DMS153 treated with DMSO at 0.1 percent for 48 hours (cell line): ENCODE measurements at regions not wholly inside any gene's neighbourhood (a gene's known extent, or its start where the extent isn't known, plus 50 kb on each side); places are given as distances from the start of the nearest gene placed in this dataset.

ENCODE experiments used
- DNase-seq: peaks from one replicate; lab custom pipeline; 2025; ENCODE audit not compliant: unreplicated experiment; lab: John Stamatoyannopoulos, UW

DNA sequence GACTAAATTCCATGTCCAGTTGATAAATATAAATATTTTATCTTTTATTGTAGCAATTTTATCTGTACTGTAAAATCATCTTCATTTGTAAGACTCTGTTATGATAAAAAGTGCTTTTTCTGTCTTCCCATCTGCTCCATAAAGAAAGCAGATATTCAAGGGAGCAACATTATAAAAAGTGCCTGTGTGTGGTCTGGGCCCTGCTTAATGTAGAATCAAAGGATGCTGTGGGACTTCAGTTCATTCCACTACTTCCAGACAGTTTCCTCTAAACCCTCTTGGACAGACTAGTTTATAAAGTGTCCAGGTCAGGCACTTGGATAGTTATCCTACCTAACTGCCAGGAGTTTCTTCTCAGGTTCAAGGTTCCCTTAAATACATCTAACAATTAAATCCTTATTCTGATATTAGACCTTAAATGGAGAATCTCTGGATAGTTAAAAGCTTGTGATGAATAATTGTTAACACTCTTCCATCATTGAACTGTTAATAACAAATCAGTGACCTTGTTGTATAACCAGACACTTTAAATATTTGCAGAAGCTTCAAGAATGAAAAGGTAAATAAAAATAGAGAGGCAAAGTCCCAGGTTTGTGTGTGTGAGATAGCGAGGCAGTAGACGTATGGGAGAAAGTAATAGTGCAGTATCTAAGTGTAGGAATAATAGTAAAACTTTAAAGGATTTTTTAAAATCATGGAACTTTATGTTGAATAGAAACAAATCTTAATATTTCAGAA lies 237.5 kb upstream of the CTSO start:
- DNase-seq = no peak

DNA sequence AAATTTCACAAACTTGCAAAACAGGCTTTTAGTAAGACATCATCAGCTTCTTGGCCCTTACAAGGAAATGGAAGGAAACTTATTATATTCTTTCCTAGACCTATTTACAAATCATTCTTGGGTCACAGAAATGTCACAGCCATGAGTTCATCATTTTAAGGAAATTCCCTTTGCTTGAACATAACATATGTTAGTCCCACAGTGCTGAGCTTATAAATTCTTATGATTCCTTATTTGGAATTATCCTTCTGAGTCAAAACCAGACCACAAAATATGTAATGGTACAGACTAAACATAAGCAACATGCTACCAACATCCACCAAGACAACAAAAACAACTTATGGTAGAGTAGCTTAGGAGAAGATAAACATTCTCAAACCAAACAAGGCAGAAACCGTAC lies 236.9 kb upstream of the CTSO start:
- DNase-seq = no peak

- no peak for DNase-seq
Observed at GRCh38 chr4:156188596-156188995, 234.9 kb upstream of the CTSO start.

- DNase-seq = no peak
Observed at GRCh38 chr4:156186111-156186510, 232.4 kb upstream of the CTSO start.

- DNase-seq = no peak
Observed at GRCh38 chr4:156185514-156186055, 231.9 kb upstream of the CTSO start.

- DNase-seq = peak; percentile 27
Observed at GRCh38 chr4:156182269-156182668, 228.6 kb upstream of the CTSO start.

- DNase-seq = no peak
Observed at GRCh38 chr4:156177941-156178340, 224.3 kb upstream of the CTSO start.

DNA sequence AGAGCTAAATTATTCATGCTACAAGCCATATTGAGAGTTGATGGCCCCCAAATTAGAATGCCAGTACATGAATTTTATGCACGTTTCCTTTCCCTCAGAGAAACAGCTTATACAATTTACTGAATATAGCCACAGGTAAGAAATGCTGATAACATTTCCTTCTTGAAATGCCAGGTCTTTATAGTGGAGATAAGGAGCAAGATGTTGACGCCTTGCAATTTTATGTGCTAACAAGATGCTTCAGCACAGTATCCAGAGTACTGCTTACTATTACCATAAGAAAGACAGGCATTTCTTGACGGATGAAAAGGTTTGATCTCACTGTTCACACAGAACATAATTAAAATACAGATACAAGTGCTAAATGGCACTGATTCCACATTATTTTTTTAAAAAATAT lies 223.2 kb upstream of the CTSO start:
- no peak for DNase-seq

GRCh38 chr4:156173937-156174336 lies 220.3 kb upstream of the CTSO start:
- DNase-seq = no peak

- no peak for DNase-seq
Observed at GRCh38 chr4:156173486-156173885, 219.8 kb upstream of the CTSO start.

GRCh38 chr4:156169861-156170260 lies 216.2 kb upstream of the CTSO start:
- no peak for DNase-seq

DNA sequence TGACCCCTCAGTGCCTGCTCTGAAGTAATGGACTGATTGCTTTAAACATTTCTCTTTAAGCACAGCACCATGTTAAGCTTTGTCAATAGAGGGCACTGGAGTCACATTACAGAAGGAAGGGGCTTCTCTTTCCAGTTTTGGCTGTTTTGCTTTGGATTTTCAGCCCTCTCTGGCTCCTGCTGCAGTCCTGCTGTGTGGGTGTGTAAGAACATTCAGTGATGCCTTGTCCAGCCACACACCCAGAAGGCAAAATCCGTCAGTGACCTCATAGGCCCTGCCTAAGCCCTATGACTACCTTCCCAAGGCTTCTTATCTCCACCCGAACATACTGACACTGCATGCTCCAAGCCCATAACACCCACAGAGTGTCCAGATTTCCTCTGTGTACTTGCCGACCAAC lies 215.3 kb upstream of the CTSO start:
- peak; percentile 20 for DNase-seq

DNA sequence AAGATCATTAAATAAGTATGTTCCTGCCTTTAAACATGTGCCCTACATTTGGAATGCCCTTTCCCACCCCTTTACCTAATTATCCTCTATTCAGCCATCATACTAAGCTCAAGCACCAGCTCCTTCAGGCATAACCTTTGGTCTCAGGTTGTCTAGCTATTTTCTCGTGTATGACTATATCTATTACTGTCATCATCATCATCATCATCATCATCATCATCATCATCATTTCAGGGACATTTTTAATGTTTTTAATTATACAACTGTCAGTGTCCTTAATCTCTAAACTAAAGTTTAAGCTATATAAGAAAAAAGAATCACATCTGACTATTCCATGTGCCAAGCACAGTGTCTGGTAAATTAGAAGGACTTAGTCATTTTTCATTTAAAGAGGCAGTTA lies 214.6 kb upstream of the CTSO start:
- no peak for DNase-seq

DNA sequence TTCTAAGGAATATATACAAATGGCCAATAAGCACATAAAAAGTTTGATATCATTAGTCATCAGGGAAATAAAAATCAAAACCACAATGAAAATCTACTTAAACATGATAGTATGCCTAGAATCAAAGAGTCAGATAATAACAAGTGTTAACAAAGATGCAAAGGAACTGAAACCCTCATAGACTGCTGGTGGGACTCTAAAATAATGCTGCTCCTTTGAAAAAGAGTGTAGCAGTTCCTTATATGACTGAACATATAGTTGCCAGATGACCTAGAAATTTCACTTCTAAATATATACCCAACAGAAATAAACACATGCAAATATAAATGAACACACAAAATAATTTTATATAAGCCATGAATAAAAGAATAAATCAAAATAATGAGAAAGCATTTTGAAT lies 205.1 kb upstream of the CTSO start:
- DNase-seq = no peak

- no peak for DNase-seq
Observed at GRCh38 chr4:156154978-156155377, 201.3 kb upstream of the CTSO start.

- no peak for DNase-seq
Observed at GRCh38 chr4:156146571-156146970, 192.9 kb upstream of the CTSO start.

- no peak for DNase-seq
Observed at GRCh38 chr4:156144961-156145360, 191.3 kb upstream of the CTSO start.

- DNase-seq = no peak
Observed at GRCh38 chr4:156138781-156139280, 185.2 kb upstream of the CTSO start.

DNA sequence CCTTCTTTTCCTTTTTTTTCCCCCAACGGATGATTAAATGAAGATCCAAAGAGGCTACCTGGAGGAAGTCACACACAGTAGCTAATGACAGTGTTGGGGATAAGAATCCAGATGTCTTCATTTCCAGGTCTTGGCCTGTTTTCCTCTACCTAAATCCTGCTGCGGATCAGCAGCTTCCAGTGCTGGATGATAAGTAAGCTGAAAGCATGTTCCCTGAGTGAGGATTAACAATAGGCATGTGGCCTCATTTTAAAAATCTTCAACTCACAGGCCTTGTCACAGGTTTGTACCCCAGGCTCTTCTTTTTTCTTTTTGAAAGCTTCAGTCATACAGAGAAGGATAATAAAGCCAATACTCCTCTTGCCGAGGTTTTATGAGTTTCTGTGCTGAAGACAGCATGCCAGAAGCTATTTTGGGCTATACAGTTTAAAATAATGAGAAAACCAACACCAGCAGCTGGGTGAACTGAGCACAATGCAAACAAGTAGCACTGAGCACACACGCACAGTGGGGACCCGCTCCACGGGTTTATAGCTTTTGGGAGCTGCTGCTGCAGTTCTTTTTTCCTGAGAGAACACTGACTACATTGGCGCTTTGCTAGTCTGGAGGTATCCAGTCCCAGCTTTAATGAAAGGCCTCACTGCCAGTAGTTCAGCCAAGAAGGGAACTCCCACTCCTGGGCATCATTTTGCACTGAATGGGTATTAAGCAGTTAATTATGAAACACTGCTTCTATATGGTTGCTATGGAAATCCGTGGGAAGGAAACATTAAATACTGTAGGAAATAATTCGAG lies 184.2 kb upstream of the CTSO start:
- DNase-seq = peak; percentile 62

GRCh38 chr4:156132196-156132595 lies 178.5 kb upstream of the CTSO start:
- no peak for DNase-seq

DNA sequence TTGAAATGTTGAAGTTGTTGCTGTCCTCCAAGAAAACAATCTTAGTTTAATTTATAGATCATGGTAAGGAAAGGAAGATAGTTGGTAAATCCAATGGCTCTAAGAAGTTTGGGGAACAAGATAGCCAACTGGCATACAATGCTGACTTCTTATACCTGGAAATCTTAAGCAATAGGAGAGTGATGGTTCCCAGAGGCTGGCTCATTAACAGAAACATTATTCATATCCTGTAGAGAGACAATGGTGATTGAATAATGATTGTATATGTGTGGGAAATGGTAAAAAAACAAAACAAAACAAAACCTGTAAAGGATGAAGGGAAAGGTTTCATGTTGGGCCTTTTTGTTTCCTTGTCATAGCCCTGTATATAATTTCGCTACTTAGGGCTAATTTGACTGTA lies 174.9 kb upstream of the CTSO start:
- no peak for DNase-seq
